HEK293T (cell line): ENCODE measurements at regions not wholly inside any gene's neighbourhood (a gene's known extent, or its start where the extent isn't known, plus 50 kb on each side); places are given as distances from the start of the nearest gene placed in this dataset.

Source experiments
- CTCF ChIA-PET: fragments of 350-600 bp; formaldehyde crosslinking; extraction: SDS; loops from one replicate; lab custom pipeline; 2021; ENCODE audit warnings: antibody characterized with exemption, inconsistent platforms; lab: Yijun Ruan, JAX
- POLR2A ChIA-PET: fragments of 350-600 bp; formaldehyde crosslinking; extraction: SDS; loops from one replicate; lab custom pipeline; 2020; ENCODE audit warnings: antibody characterized with exemption, inconsistent platforms; lab: Yijun Ruan, JAX
- DNase-seq: peaks from one replicate; pipeline ENCODE4 v3.0.0; 2012; ENCODE audit warnings: mixed read lengths; ENCODE audit errors: extremely low spot score
- ARNT ChIP-seq: fragments of 450-650 bp; IDR thresholded peaks from 2 replicates; pipeline ENCODE4 v1.6.1; 2017; ENCODE audit warnings: mild to moderate bottlenecking
- BHLHE40 ChIP-seq: fragments of 450-650 bp; IDR thresholded peaks from 2 replicates; pipeline ENCODE4 v1.6.1; 2016; ENCODE audit warnings: mild to moderate bottlenecking, moderate library complexity, borderline replicate concordance
- CTBP1 ChIP-seq: fragments of 450-650 bp; IDR thresholded peaks from 2 replicates; pipeline ENCODE4 v1.6.1; 2016; ENCODE audit warnings: borderline replicate concordance
- ELF4 ChIP-seq: fragments of 450-650 bp; IDR thresholded peaks from 2 replicates; pipeline ENCODE4 v1.6.1; 2017; ENCODE audit warnings: antibody characterized with exemption
- FOXA1 ChIP-seq: fragments of 450-650 bp; IDR thresholded peaks from 2 replicates; pipeline ENCODE4 v1.6.1; 2016; ENCODE audit warnings: mild to moderate bottlenecking
- FOXK2 ChIP-seq: fragments of 450-650 bp; IDR thresholded peaks from 2 replicates; pipeline ENCODE4 v1.6.1; 2016; ENCODE audit warnings: mild to moderate bottlenecking
- FOXM1 ChIP-seq: fragments of 450-650 bp; IDR thresholded peaks from 2 replicates; pipeline ENCODE4 v1.6.1; 2017; ENCODE audit warnings: mild to moderate bottlenecking, borderline replicate concordance
- HDGF ChIP-seq: fragments of 450-650 bp; IDR thresholded peaks from 2 replicates; pipeline ENCODE4 v1.6.1; 2017; ENCODE audit warnings: antibody characterized with exemption, borderline replicate concordance
- L3MBTL2 ChIP-seq: fragments of 450-650 bp; conservative IDR thresholded peaks from 2 replicates; pipeline ENCODE4 v1.6.1; 2016; ENCODE audit warnings: mild to moderate bottlenecking
- LEF1 ChIP-seq: fragments of 450-650 bp; IDR thresholded peaks from 2 replicates; pipeline ENCODE4 v1.6.1; 2017; ENCODE audit warnings: mild to moderate bottlenecking, borderline replicate concordance
- NFRKB ChIP-seq: fragments of 450-650 bp; IDR thresholded peaks from 2 replicates; pipeline ENCODE4 v1.6.1; 2016; ENCODE audit warnings: mild to moderate bottlenecking, moderate library complexity
- PKNOX1 ChIP-seq: fragments of 450-650 bp; IDR thresholded peaks from 2 replicates; pipeline ENCODE4 v1.6.1; 2016
- SP1 ChIP-seq: fragments of 450-650 bp; IDR thresholded peaks from 2 replicates; pipeline ENCODE4 v1.6.1; 2017
- SUZ12 ChIP-seq: fragments of 450-650 bp; IDR thresholded peaks from 2 replicates; pipeline ENCODE4 v1.6.1; 2016; ENCODE audit warnings: mild to moderate bottlenecking
- TARDBP ChIP-seq: fragments of 450-650 bp; IDR thresholded peaks from 2 replicates; pipeline ENCODE4 v1.6.1; 2016
- ZNF384 ChIP-seq: fragments of 450-650 bp; IDR thresholded peaks from 2 replicates; pipeline ENCODE4 v1.6.1; 2016

DNA sequence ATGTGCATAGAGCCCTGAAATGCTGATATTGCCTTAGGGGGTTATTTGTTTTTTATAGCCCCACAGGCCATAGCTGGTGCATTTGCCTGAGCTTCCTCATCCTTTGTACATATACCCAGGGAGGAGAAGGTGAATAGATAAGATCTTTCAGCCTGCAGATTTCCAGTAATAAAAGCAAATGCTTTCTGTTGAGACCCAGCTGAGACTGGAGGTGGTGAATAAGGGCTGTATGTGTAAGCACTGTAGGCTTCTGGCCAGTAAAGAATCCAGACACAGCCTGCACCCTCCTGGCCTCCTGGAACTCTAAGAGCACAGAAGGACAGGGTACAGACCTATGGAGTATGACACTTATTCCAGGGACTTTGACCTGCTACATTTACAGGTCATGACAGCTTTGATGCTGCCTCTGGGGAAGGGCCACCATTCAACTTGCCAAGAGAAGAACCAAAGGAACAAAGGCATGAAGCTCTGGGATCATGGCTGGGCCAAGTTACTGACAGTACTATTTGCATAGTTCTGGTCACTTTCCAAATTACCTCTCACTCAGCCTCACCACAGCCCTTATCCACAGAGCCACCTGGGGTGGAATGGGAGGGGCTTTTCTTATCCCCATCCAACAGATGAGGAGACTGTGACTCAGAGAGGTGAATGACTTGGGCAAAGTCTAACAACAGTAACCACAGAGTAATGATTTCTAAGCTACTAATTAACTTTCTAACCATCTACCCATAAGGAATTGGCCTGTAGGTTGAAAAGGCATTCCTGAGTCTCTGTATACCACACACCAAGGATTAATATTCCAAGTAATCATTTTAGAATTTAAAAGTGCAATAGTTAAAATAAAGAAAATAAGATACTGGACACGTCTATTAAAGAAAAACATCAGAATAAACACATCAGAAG lies 604.5 kb upstream of the KLF4 start:
- TF ChIP-seq BHLHE40 (no peak), HDGF (no peak), LEF1 (no peak)
- ChIA-PET POLR2A (no interaction called here), CTCF (no interaction called here)
- no peak for DNase-seq

- POLR2A ChIA-PET, result no interaction called here
- CTCF ChIA-PET, result no interaction called here
- TF ChIP-seq ZNF384 (no peak), LEF1 (no peak), FOXM1 (no peak), NFRKB (no peak), SP1 (no peak), PKNOX1 (no peak), L3MBTL2 (no peak)
- no peak for DNase-seq
These were observed 599.3 kb upstream of the KLF4 start for GRCh38 chr9:108088916-108089315.

- no peak for DNase-seq
- TF ChIP-seq FOXM1 (no peak), TARDBP (no peak), SP1 (no peak), ARNT (no peak), BHLHE40 (no peak), LEF1 (no peak), L3MBTL2 (no peak), FOXK2 (no peak), NFRKB (no peak), ZNF384 (no peak), ELF4 (no peak), SUZ12 (no peak)
- POLR2A ChIA-PET, result no interaction called here
- CTCF ChIA-PET, result no interaction called here
These were observed 598.2 kb upstream of the KLF4 start for GRCh38 chr9:108087781-108088180.

- no peak for TF ChIP-seq FOXK2
- no peak for TF ChIP-seq SP1
- TF ChIP-seq PKNOX1, result no peak
- no peak for TF ChIP-seq FOXA1
- no peak for TF ChIP-seq ZNF384
- TF ChIP-seq BHLHE40, result no peak
- no peak for TF ChIP-seq L3MBTL2
- TF ChIP-seq FOXM1, result no peak
- no peak for TF ChIP-seq LEF1
- TF ChIP-seq HDGF, result no peak
- TF ChIP-seq ELF4, result no peak
- no peak for TF ChIP-seq ARNT
- no peak for TF ChIP-seq SUZ12
- no peak for TF ChIP-seq TARDBP
- ChIA-PET CTCF (no interaction called here), POLR2A (no interaction called here)
- no peak for DNase-seq
These were observed 597.1 kb upstream of the KLF4 start for GRCh38 chr9:108086624-108087023.

- POLR2A ChIA-PET, result no interaction called here
- CTCF ChIA-PET, result no interaction called here
- TF ChIP-seq HDGF (no peak), ARNT (no peak)
- no peak for DNase-seq
These were observed 595.7 kb upstream of the KLF4 start for GRCh38 chr9:108085294-108085693.

- DNase-seq, result no peak
- TF ChIP-seq PKNOX1, result no peak
- TF ChIP-seq HDGF, result no peak
- no peak for TF ChIP-seq BHLHE40
- TF ChIP-seq TARDBP, result no peak
- no peak for TF ChIP-seq FOXM1
- no peak for TF ChIP-seq FOXA1
- TF ChIP-seq SP1, result no peak
- no peak for TF ChIP-seq SUZ12
- no peak for TF ChIP-seq CTBP1
- no peak for TF ChIP-seq ARNT
- TF ChIP-seq NFRKB, result no peak
- no peak for TF ChIP-seq L3MBTL2
- TF ChIP-seq ZNF384, result no peak
- TF ChIP-seq FOXK2, result no peak
- no peak for TF ChIP-seq LEF1
- no peak for TF ChIP-seq ELF4
- POLR2A ChIA-PET, result no interaction called here
- CTCF ChIA-PET, result no interaction called here
These were observed 594.3 kb upstream of the KLF4 start for GRCh38 chr9:108083796-108084352.
